Progenitor cell of endocrine pancreas (in vitro differentiated cells): ENCODE measurements at regions not wholly inside any gene's neighbourhood (a gene's known extent, or its start where the extent isn't known, plus 50 kb on each side); places are given as distances from the start of the nearest gene placed in this dataset.

Experiments
- DNase-seq: peaks from one replicate; pipeline ENCODE4 v3.0.0; 2021; ENCODE audit warnings: low spot score; ENCODE audit not compliant: unreplicated experiment
- H3K27ac Mint-ChIP-seq: 2 replicates; pipeline ENCODE4 v1.8.0; 2021; ENCODE audit warnings: mild to moderate bottlenecking, moderate library complexity, mixed read lengths
- H3K27me3 Mint-ChIP-seq: 2 replicates; pipeline ENCODE4 v1.8.0; 2021; ENCODE audit warnings: mixed read lengths
- H3K36me3 Mint-ChIP-seq: 2 replicates; pipeline ENCODE4 v1.8.0; 2022; ENCODE audit warnings: mixed read lengths; ENCODE audit not compliant: insufficient read depth
- H3K4me1 Mint-ChIP-seq: 2 replicates; pipeline ENCODE4 v1.8.0; 2021; ENCODE audit warnings: low read depth, mixed read lengths
- H3K4me3 Mint-ChIP-seq: 2 replicates; pipeline ENCODE4 v1.8.0; 2021; ENCODE audit warnings: low read depth, mild to moderate bottlenecking, moderate library complexity, mixed read lengths
- H3K9me3 Mint-ChIP-seq: 2 replicates; pipeline ENCODE4 v1.8.0; 2021; ENCODE audit warnings: low read depth, mixed read lengths
- TF ChIP-seq, protein P1 (sequence below): fragments of 200-600 bp; sonication (generic); IDR thresholded peaks from one replicate; pipeline ENCODE4 v1.5.0; 2021; ENCODE audit warnings: antibody characterized with exemption, mild to moderate bottlenecking; ENCODE audit not compliant: unreplicated experiment

GRCh38 chr15:98040146-98040545, 79.6 kb downstream of the ARRDC4 start:
- no peak for DNase-seq

DNA sequence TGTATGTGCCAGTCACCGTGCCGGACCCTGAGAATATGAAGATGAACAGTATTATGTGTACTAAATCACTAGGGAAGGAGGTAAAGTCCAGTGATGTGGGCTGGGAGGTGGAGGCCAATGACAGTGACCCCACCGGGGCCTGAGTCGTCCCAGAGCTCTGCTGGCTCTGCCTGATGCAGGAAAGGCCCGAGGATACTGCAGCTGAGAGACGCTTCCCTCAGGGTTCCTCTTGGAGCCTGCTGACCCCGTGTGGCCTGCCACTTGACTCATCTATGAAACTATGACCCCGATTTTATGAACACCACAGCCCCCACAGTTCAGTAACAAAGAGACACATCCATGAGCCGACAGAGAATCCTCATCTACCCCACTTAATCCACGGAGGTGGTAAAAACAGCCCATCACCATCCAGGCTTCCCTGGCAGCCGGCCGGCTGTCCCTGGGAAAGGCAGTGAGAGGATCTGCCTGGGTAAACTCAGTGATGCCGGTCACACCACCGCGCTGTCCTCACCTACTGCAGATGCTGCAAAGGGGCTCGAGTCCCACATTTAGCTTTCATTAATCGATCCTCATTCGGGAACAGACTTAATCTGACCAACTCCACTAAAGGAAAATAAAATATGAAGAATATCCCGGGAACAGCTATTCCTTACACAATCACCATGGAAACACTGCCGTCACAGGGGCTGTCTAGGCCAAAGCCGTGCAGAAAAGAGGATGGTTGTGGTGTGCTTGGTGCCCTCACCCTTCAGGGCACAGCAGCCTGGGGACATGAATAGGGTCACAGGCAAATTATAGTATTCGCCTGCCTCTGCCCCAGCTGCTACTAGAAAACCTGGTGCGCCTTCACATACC, 82.9 kb downstream of the ARRDC4 start:
- peaks cover 11% of the 10 kb centered on the region for H3K27me3 Mint-ChIP-seq
- no peaks in the 10 kb centered on the region for H3K36me3 Mint-ChIP-seq
- TF ChIP-seq, protein P1, sequence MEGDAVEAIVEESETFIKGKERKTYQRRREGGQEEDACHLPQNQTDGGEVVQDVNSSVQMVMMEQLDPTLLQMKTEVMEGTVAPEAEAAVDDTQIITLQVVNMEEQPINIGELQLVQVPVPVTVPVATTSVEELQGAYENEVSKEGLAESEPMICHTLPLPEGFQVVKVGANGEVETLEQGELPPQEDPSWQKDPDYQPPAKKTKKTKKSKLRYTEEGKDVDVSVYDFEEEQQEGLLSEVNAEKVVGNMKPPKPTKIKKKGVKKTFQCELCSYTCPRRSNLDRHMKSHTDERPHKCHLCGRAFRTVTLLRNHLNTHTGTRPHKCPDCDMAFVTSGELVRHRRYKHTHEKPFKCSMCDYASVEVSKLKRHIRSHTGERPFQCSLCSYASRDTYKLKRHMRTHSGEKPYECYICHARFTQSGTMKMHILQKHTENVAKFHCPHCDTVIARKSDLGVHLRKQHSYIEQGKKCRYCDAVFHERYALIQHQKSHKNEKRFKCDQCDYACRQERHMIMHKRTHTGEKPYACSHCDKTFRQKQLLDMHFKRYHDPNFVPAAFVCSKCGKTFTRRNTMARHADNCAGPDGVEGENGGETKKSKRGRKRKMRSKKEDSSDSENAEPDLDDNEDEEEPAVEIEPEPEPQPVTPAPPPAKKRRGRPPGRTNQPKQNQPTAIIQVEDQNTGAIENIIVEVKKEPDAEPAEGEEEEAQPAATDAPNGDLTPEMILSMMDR: no peak

More at GRCh38 chr15:98040146-98040545, 79.6 kb downstream of the ARRDC4 start:
- TF ChIP-seq, protein P1: no peak
- Mint-ChIP-seq H3K36me3 (no peaks in the 10 kb centered on the region), H3K9me3 (no peaks in the 10 kb centered on the region), H3K4me1 (no peaks in the 10 kb centered on the region), H3K27me3 (peaks cover 9% of the 10 kb centered on the region), H3K27ac (no peak overlapping the region), H3K4me3 (no peak overlapping the region)

GRCh38 chr15:98051734-98052133, 91.2 kb downstream of the ARRDC4 start:
- H3K4me1 Mint-ChIP-seq: no peaks in the 10 kb centered on the region
- no peak overlapping the region for H3K27ac Mint-ChIP-seq
- H3K9me3 Mint-ChIP-seq: peaks cover 13% of the 10 kb centered on the region
- peaks cover 2% of the 10 kb centered on the region for H3K27me3 Mint-ChIP-seq
- TF ChIP-seq, protein P1: no peak
- no peak overlapping the region for H3K4me3 Mint-ChIP-seq
- no peaks in the 10 kb centered on the region for H3K36me3 Mint-ChIP-seq
- no peak for DNase-seq

More for the DNA sequence above, 82.9 kb downstream of the ARRDC4 start:
- H3K9me3 Mint-ChIP-seq: peaks cover 3% of the 10 kb centered on the region
- no peaks in the 10 kb centered on the region for H3K4me1 Mint-ChIP-seq
- no peak for DNase-seq
- no peak overlapping the region for H3K27ac Mint-ChIP-seq
- H3K4me3 Mint-ChIP-seq: no peak overlapping the region

GRCh38 chr15:98057453-98057852, 97.0 kb downstream of the ARRDC4 start:
- Mint-ChIP-seq H3K36me3 (no peaks in the 10 kb centered on the region), H3K9me3 (peaks cover 22% of the 10 kb centered on the region), H3K27ac (no peak overlapping the region), H3K4me1 (no peaks in the 10 kb centered on the region), H3K27me3 (peaks cover 2% of the 10 kb centered on the region), H3K4me3 (no peak overlapping the region)
- DNase-seq: no peak
- TF ChIP-seq, protein P1: no peak

DNA sequence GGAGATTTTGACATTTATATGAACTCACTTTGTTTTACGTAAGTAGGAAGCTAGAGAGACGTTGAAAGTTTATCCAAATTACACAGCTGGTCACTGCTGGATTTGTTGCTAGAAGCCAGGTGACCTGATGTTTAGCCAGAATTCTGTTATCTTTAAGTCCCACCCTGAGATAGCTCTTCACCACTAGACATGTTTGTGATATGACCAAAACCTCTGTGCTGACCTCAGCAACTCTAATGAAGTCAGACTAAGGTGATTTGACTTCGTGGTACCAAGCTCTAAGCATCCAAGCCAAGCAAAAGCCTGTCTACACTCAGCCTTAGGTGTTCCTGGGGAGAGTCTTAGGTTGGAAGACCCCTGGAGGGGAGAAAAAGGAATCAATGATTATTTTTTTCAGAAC, 102.4 kb downstream of the ARRDC4 start:
- Mint-ChIP-seq H3K4me3 (no peak overlapping the region), H3K27ac (no peak overlapping the region), H3K27me3 (peaks cover 4% of the 10 kb centered on the region), H3K36me3 (no peaks in the 10 kb centered on the region), H3K4me1 (no peaks in the 10 kb centered on the region), H3K9me3 (peaks cover 7% of the 10 kb centered on the region)
- TF ChIP-seq, protein P1: no peak
- DNase-seq: no peak
